GM10266 (cell line): ENCODE measurements at regions not wholly inside any gene's neighbourhood (a gene's known extent, or its start where the extent isn't known, plus 50 kb on each side); places are given as distances from the start of the nearest gene placed in this dataset.

Experiments
- DNase-seq: peaks from one replicate; pipeline ENCODE4 v3.0.0; 2012; ENCODE audit errors: extremely low spot score
- TF ChIP-seq, protein P1 (sequence below): IDR thresholded peaks from 2 replicates; pipeline ENCODE4 v1.5.1; 2012; ENCODE audit warnings: mild to moderate bottlenecking, low read depth; ENCODE audit not compliant: control insufficient read depth, insufficient read depth; ENCODE audit errors: missing control alignments

DNA sequence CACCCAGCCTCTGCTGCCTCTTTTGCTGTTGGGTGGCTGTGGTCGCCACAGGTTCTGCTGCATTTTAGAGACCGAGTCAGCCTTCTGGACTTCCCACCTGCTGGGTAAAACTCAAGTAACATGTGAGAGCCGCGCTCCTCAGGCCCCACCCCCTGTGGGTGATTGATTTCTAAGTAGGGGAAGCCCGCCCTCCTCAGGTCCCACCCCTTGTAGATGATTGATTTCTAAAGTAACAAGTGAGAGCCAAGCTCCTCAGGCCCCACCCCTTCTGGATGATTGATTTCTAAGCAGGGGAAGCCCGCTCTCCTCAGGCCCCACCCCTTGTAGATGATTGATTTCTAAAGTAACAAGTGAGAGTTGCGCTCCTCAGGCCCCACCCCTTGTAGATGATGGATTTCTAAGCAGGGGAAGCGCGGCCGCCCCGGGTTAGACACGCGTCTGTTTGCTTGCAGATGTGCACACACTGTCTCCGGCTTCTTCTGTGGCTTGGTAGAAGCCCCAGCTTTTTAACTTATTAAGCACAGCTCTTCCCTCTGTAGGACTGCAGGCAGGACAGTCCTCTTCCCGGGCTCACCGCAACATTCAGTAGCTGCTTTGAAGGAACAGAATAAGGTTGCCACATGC lies 83.4 kb downstream of the FAM43A start:
- TF ChIP-seq, protein P1, sequence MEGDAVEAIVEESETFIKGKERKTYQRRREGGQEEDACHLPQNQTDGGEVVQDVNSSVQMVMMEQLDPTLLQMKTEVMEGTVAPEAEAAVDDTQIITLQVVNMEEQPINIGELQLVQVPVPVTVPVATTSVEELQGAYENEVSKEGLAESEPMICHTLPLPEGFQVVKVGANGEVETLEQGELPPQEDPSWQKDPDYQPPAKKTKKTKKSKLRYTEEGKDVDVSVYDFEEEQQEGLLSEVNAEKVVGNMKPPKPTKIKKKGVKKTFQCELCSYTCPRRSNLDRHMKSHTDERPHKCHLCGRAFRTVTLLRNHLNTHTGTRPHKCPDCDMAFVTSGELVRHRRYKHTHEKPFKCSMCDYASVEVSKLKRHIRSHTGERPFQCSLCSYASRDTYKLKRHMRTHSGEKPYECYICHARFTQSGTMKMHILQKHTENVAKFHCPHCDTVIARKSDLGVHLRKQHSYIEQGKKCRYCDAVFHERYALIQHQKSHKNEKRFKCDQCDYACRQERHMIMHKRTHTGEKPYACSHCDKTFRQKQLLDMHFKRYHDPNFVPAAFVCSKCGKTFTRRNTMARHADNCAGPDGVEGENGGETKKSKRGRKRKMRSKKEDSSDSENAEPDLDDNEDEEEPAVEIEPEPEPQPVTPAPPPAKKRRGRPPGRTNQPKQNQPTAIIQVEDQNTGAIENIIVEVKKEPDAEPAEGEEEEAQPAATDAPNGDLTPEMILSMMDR = no peak

DNA sequence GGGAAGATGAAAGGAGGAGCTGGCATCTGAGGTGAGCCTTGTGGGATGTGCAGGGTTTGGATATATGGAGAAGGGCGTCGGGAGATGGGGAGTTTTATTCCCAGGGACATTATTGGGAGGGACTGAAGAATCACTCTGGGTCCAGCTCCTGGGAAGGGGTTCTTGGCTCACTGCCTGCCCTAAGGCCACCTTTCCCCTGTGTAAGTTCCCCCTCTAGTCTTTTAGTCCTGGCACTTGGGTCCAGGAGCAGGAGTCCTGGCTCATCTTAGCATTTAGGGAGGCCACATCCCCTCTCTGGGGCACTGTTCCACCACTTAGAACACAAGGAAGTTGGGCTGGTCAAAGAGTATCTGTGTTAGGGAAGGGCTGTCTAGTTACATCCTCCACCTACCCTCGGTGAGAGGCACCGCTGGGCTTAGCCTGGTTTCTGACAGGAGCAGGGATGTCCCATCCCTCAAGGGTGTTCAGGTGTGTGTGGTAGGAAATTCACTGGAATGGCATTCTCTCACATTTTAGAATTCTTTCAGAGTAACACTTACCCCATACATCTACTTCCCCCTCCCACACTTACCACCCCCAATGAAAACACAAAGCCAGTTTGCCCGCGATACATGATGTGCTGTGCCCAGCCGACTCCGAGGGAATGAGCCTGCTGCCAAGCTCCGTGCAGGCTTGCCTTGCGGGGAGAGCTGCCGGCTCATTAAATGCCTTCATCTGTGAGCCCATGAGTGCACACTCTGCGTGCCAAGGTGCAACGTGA lies 86.7 kb downstream of the FAM43A start:
- no peak for DNase-seq
- TF ChIP-seq, protein P1 = no peak

More for the DNA sequence above, 83.4 kb downstream of the FAM43A start:
- DNase-seq = peak; percentile 95

DNA sequence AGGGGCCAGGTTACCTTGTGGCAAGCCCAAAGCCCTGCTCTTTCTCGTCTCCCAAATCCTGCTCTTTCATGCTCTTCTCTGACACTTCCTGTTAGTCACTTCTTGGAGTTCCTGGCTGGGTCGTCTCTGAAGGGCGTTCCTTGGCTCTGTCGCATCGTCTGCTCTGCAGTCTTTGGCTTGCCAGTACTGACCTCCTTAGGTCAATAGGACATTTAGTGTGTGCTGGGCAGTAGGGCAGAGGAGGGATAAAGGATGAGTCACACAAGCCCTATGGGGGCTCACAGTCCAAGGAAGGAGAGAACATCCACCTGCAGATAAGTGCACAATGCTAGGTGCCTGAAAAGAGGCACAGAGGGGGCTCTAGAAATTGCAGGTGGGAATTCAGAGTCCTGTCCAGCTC lies 87.5 kb downstream of the FAM43A start:
- DNase-seq = no peak
- TF ChIP-seq, protein P1 = no peak

DNA sequence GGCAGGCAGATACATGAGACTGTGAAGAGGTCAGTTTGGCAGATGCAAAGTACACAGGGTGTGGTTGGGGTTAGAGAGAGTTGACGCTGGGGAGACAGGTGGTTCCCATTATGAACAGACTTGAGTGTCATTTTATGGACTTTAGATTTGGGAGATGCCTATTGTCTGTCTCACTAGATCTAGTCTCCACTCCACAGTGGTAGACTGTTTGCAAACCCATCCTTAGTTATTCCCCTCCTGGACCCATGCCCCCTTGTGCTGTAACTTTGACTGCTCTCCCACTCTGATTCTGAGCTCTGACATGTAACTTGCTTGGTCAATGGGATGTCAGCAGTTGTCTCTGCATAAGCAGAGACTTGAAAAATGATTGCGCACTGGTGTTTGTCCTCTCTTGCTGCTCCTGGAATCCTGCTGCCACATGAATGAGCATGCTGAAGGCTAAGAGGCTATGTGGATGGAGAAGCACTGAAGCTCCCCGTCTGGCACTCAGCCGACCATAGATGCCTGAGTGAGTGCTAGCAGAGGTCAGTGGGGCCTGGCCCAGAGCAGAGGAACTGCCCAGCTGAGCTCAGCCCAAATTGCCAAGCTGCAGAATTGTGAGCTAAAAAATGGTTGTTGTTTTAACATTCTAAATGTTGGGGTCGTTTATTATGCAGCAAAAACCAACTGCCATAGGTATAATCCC lies 88.2 kb downstream of the FAM43A start:
- DNase-seq = no peak
- TF ChIP-seq, protein P1 = no peak

GRCh38 chr3:194775266-194775665 lies 89.6 kb downstream of the FAM43A start:
- DNase-seq = no peak
- TF ChIP-seq, protein P1 = no peak

GRCh38 chr3:194775731-194776130 lies 90.0 kb downstream of the FAM43A start:
- DNase-seq = no peak
- TF ChIP-seq, protein P1 = no peak
